Naive thymus-derived CD4-positive, alpha-beta T cell (primary cell): ENCODE measurements at regions not wholly inside any gene's neighbourhood (a gene's known extent, or its start where the extent isn't known, plus 50 kb on each side); places are given as distances from the start of the nearest gene placed in this dataset.

Experiments used
- ATAC-seq: fragments of 150-1000 bp; cut with Tn5 transposase; 2 replicates; pipeline ENCODE4 v1.10.0; 2021; ENCODE audit warnings: mild to moderate bottlenecking, moderate library complexity
- CTCF ChIA-PET: fragments of 350-600 bp; sonication (Branson Sonifier 250); formaldehyde crosslinking; loops from one replicate; lab custom pipeline; 2021; ENCODE audit warnings: antibody characterized with exemption; lab: Charles Lee
- POLR2A ChIA-PET: fragments of 350-600 bp; sonication (Branson Sonifier 250); formaldehyde crosslinking; loops from one replicate; lab custom pipeline; 2021; ENCODE audit warnings: antibody characterized with exemption, inconsistent platforms; lab: Charles Lee
- DNase-seq, 9 donors: peaks; one replicate each; pipeline versions ENCODE4 v3.0.0 to v3.0.0-alpha.2; 2020 to 2022; ENCODE audit warnings: mixed read lengths in 1 of 9
- H3K27ac ChIP-seq: one replicate; pipeline ENCODE4 v1.7.0; 2013; ENCODE audit warnings: mild to moderate bottlenecking, low read depth, low read length, moderate library complexity
- H3K27me3 ChIP-seq, 2 donors: one replicate each; pipeline ENCODE4 v1.7.0; 2013; ENCODE audit warnings: low read length in 2 of 2, mild to moderate bottlenecking in 2 of 2, moderate library complexity in 2 of 2; ENCODE audit not compliant: control insufficient read depth in 2 of 2, insufficient read depth in 2 of 2
- H3K36me3 ChIP-seq, 3 experiments: 1 replicate in 2 of 3; 2 replicates in 1 of 3; pipeline ENCODE4 v1.7.0; 2013; ENCODE audit warnings: low read length in 3 of 3, mild to moderate bottlenecking in 3 of 3, moderate library complexity in 1 of 3; ENCODE audit not compliant: insufficient read depth in 3 of 3, control insufficient read depth in 2 of 3
- H3K4me1 ChIP-seq, 2 donors: one replicate each; pipeline ENCODE4 v1.7.0; 2013; ENCODE audit warnings: low read length in 2 of 2, mild to moderate bottlenecking in 2 of 2, moderate library complexity in 1 of 2; ENCODE audit not compliant: control insufficient read depth in 2 of 2, insufficient read depth in 2 of 2
- H3K4me3 ChIP-seq: 2 replicates; pipeline ENCODE4 v1.7.0; 2013; ENCODE audit warnings: mild to moderate bottlenecking, low read length
- H3K9me3 ChIP-seq, 3 experiments: 1 replicate in 2 of 3; 2 replicates in 1 of 3; pipeline ENCODE4 v1.7.0; 2013; ENCODE audit warnings: low read length in 3 of 3; ENCODE audit not compliant: control insufficient read depth in 2 of 3
- H3K27ac Mint-ChIP-seq, 9 donors: one replicate each; pipeline ENCODE4 v1.8.0; 2020 to 2022; ENCODE audit warnings: mixed read lengths in 9 of 9, mild to moderate bottlenecking in 8 of 9, moderate library complexity in 5 of 9, inconsistent platforms in 2 of 9
- H3K27me3 Mint-ChIP-seq, 5 donors: one replicate each; pipeline ENCODE4 v1.8.0; 2021 to 2022; ENCODE audit warnings: mixed read lengths in 5 of 5, mild to moderate bottlenecking in 1 of 5
- H3K36me3 Mint-ChIP-seq, 5 donors: one replicate each; pipeline ENCODE4 v1.8.0; 2020 to 2022; ENCODE audit warnings: mixed read lengths in 5 of 5, mild to moderate bottlenecking in 3 of 5, inconsistent platforms in 1 of 5
- H3K4me1 Mint-ChIP-seq, 7 donors: one replicate each; pipeline ENCODE4 v1.8.0; 2020 to 2022; ENCODE audit warnings: mixed read lengths in 7 of 7, mild to moderate bottlenecking in 3 of 7, inconsistent platforms in 1 of 7
- H3K4me3 Mint-ChIP-seq, 10 donors: one replicate each; pipeline ENCODE4 v1.8.0; 2020 to 2022; ENCODE audit warnings: mild to moderate bottlenecking in 10 of 10, mixed read lengths in 10 of 10, moderate library complexity in 6 of 10, inconsistent platforms in 2 of 10
- H3K9me3 Mint-ChIP-seq, 11 donors: one replicate each; pipeline ENCODE4 v1.8.0; 2020 to 2022; ENCODE audit warnings: mixed read lengths in 11 of 11, mild to moderate bottlenecking in 4 of 11, inconsistent platforms in 1 of 11, moderate library complexity in 1 of 11
- intact Hi-C, 2 donors: fragments of 100-400 bp; cut with micrococcal nuclease; formaldehyde crosslinking; loops; one replicate each; pipeline ENCODE4 v1.15.1; 2023

- ATAC-seq = no peak
- CTCF ChIA-PET = no interaction called here
Measured at GRCh38 chr10:109430799-109431198, 492.5 kb downstream of the XPNPEP1 start.

GRCh38 chr10:109430043-109430760 is 493.1 kb downstream of the XPNPEP1 start:
- no peaks in the 10 kb centered on the region for H3K36me3 Mint-ChIP-seq
- no peak for ATAC-seq
- DNase-seq = no peak
- H3K27ac ChIP-seq = no peak overlapping the region
- H3K27ac Mint-ChIP-seq = no peak overlapping the region
- H3K27me3 Mint-ChIP-seq = peaks cover 0 to 4% (median 0%) of the 10 kb centered on the region in 5 donors
- peaks cover 0 to 4% (median 0%) of the 10 kb centered on the region in 11 donors for H3K9me3 Mint-ChIP-seq
- H3K36me3 ChIP-seq = no peaks in the 10 kb centered on the region
- H3K9me3 ChIP-seq = no peaks in the 10 kb centered on the region
- ChIA-PET CTCF (no interaction called here), POLR2A (no interaction called here)
- no peaks in the 10 kb centered on the region for H3K27me3 ChIP-seq
- H3K4me3 ChIP-seq = no peak overlapping the region
- H3K4me3 Mint-ChIP-seq = no peak overlapping the region
- intact Hi-C loops = no loop called here
- no peaks in the 10 kb centered on the region for H3K4me1 Mint-ChIP-seq
- H3K4me1 ChIP-seq = no peaks in the 10 kb centered on the region

More at GRCh38 chr10:109430799-109431198, 492.5 kb downstream of the XPNPEP1 start:
- no peak for DNase-seq
- POLR2A ChIA-PET = no interaction called here
- H3K36me3 ChIP-seq = no peaks in the 10 kb centered on the region
- H3K9me3 ChIP-seq = no peaks in the 10 kb centered on the region
- no peak overlapping the region for H3K27ac Mint-ChIP-seq
- H3K27ac ChIP-seq = no peak overlapping the region
- H3K27me3 Mint-ChIP-seq = peaks cover 0 to 4% (median 0%) of the 10 kb centered on the region in 5 donors
- no peaks in the 10 kb centered on the region for H3K27me3 ChIP-seq
- peaks cover 0 to 4% (median 0%) of the 10 kb centered on the region in 11 donors for H3K9me3 Mint-ChIP-seq
- no peak overlapping the region for H3K4me3 ChIP-seq
- intact Hi-C loops = no loop called here
- H3K36me3 Mint-ChIP-seq = no peaks in the 10 kb centered on the region
- no peaks in the 10 kb centered on the region for H3K4me1 ChIP-seq
- H3K4me1 Mint-ChIP-seq = no peaks in the 10 kb centered on the region
- H3K4me3 Mint-ChIP-seq = no peak overlapping the region

DNA sequence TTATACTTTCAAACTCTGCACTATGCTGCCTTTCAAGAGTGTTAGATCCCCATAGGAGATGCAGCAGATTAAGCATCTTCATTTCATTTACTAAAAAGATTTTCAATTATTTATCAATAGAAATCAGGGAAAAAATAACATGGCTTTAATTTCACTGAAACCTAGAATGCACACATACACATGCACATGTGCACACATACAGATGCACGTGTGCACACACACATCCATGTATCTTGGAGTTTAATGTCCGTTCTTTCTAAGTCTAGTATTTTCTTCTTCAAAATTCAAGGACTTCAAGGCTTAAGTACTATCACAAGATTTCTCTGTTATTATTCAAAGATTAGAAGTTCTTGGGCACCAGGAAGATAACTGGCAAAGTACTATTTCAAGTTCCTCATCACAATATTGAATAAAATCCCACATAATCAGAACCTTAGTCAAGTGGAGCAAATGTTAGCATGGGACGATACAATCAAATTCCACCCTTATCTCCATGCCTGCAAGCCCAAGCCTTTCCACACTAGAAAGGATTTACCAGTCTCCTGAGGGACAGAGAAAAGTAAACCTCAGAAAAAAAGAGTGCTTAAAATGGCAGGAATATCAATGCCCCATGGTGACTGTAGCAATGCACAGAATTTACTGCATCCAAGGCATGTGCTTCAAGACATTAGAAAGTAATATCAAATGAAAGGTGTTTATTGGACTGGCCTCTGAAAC is 494.4 kb downstream of the XPNPEP1 start:
- Histone ChIP-seq H3K36me3 (no peaks in the 10 kb centered on the region), H3K27ac (no peak overlapping the region), H3K4me1 (no peaks in the 10 kb centered on the region), H3K27me3 (no peaks in the 10 kb centered on the region), H3K9me3 (no peaks in the 10 kb centered on the region), H3K4me3 (no peak overlapping the region)
- DNase-seq (no peak), ATAC-seq (no peak)
- Mint-ChIP-seq H3K4me1 (no peaks in the 10 kb centered on the region), H3K9me3 (peaks cover 0 to 4% (median 0%) of the 10 kb centered on the region in 11 donors), H3K27ac (no peak overlapping the region), H3K27me3 (no peaks in the 10 kb centered on the region), H3K4me3 (no peak overlapping the region), H3K36me3 (no peaks in the 10 kb centered on the region)
- ChIA-PET POLR2A (no interaction called here), CTCF (no interaction called here)
- intact Hi-C loops = no loop called here

DNA sequence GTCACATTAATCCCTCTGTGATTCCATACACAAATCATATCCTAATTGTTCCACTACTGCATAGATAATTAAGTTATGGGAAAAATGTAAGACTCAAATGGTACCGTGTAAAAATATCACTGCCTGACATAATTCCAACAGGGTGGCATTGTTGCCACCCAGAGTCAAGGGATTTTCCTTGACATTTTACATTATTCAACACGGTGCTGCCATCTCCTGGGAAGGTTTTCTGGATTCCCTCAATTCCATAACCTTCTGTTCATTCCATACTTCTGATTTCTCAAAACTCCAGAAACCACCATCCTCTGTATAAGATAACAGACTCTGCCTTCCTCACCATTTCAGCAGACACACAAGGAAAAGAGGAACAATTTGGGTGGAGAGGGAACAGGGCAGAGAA is 495.9 kb downstream of the XPNPEP1 start:
- no peak for DNase-seq
- Histone ChIP-seq H3K27ac (no peak overlapping the region), H3K27me3 (no peaks in the 10 kb centered on the region), H3K4me3 (no peak overlapping the region), H3K36me3 (no peaks in the 10 kb centered on the region), H3K4me1 (no peaks in the 10 kb centered on the region), H3K9me3 (no peaks in the 10 kb centered on the region)
- Mint-ChIP-seq H3K4me1 (no peaks in the 10 kb centered on the region), H3K27ac (no peak overlapping the region), H3K27me3 (no peaks in the 10 kb centered on the region), H3K9me3 (peaks cover 0 to 5% (median 0%) of the 10 kb centered on the region in 11 donors), H3K4me3 (no peak overlapping the region), H3K36me3 (no peaks in the 10 kb centered on the region)
- no peak for ATAC-seq
- POLR2A ChIA-PET = no interaction called here
- CTCF ChIA-PET = no interaction called here
- intact Hi-C loops = no loop called here

- peaks cover 0 to 5% (median 0%) of the 10 kb centered on the region in 11 donors for H3K9me3 Mint-ChIP-seq
- intact Hi-C loops = no loop called here
- ChIA-PET POLR2A (no interaction called here), CTCF (no interaction called here)
- H3K27me3 Mint-ChIP-seq = no peaks in the 10 kb centered on the region
- DNase-seq (no peak), ATAC-seq (no peak)
- no peak overlapping the region for H3K4me3 Mint-ChIP-seq
- H3K27ac Mint-ChIP-seq = no peak overlapping the region
- H3K4me3 ChIP-seq = no peak overlapping the region
- no peak overlapping the region for H3K27ac ChIP-seq
- H3K36me3 Mint-ChIP-seq = no peaks in the 10 kb centered on the region
- H3K27me3 ChIP-seq = no peaks in the 10 kb centered on the region
- H3K36me3 ChIP-seq = no peaks in the 10 kb centered on the region
- H3K4me1 Mint-ChIP-seq = no peaks in the 10 kb centered on the region
- H3K9me3 ChIP-seq = no peaks in the 10 kb centered on the region
- H3K4me1 ChIP-seq = no peaks in the 10 kb centered on the region
Measured at GRCh38 chr10:109426987-109427386, 496.3 kb downstream of the XPNPEP1 start.

- POLR2A ChIA-PET = no interaction called here
- no peaks in the 10 kb centered on the region for H3K36me3 ChIP-seq
- H3K36me3 Mint-ChIP-seq = peaks cover 0 to 3% (median 0%) of the 10 kb centered on the region in 5 donors
- no peaks in the 10 kb centered on the region for H3K4me1 ChIP-seq
- intact Hi-C loops = no loop called here
- H3K4me3 Mint-ChIP-seq = no peak overlapping the region
- H3K4me1 Mint-ChIP-seq = no peaks in the 10 kb centered on the region
- H3K9me3 Mint-ChIP-seq = peaks cover 0 to 16% (median 3%) of the 10 kb centered on the region in 11 donors
- H3K27ac ChIP-seq = no peak overlapping the region
- no peaks in the 10 kb centered on the region for H3K27me3 Mint-ChIP-seq
- no peaks in the 10 kb centered on the region for H3K27me3 ChIP-seq
- no peak overlapping the region for H3K4me3 ChIP-seq
- no peak overlapping the region for H3K27ac Mint-ChIP-seq
- ATAC-seq (no peak), DNase-seq (no peak)
- CTCF ChIA-PET = no interaction called here
- no peaks in the 10 kb centered on the region for H3K9me3 ChIP-seq
Measured at GRCh38 chr10:109418795-109419194, 504.5 kb downstream of the XPNPEP1 start.

DNA sequence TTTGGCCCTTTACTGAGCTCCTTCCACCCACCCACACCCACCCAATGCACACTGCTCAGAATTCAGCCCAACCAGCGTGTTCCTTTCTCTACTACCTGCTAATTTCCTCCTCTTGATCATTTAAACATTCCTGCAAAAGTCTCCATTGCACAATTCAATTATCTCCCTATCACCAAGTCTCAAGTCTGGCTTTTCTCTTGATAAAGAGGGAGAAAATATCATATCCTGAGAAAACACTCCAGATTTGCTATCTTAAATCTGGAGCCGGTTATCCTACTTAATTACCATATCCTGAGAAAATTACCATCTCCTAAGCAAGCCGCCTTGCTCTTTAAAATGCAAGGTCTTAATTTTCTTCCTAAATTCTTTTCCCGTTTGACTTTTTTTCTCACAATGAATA is 505.5 kb downstream of the XPNPEP1 start:
- Histone ChIP-seq H3K36me3 (no peaks in the 10 kb centered on the region), H3K4me3 (no peak overlapping the region), H3K27ac (no peak overlapping the region), H3K4me1 (no peaks in the 10 kb centered on the region), H3K27me3 (no peaks in the 10 kb centered on the region), H3K9me3 (no peaks in the 10 kb centered on the region)
- ChIA-PET CTCF (no interaction called here), POLR2A (no interaction called here)
- intact Hi-C loops = no loop called here
- no peaks in the 10 kb centered on the region for H3K27me3 Mint-ChIP-seq
- H3K9me3 Mint-ChIP-seq = peaks cover 0 to 16% (median 3%) of the 10 kb centered on the region in 11 donors
- DNase-seq (no peak), ATAC-seq (no peak)
- H3K36me3 Mint-ChIP-seq = peaks cover 0 to 3% (median 0%) of the 10 kb centered on the region in 5 donors
- H3K4me1 Mint-ChIP-seq = no peaks in the 10 kb centered on the region
- H3K4me3 Mint-ChIP-seq = no peak overlapping the region
- no peak overlapping the region for H3K27ac Mint-ChIP-seq
